A172 (cell line): ENCODE measurements at regions not wholly inside any gene's neighbourhood (a gene's known extent, or its start where the extent isn't known, plus 50 kb on each side); places are given as distances from the start of the nearest gene placed in this dataset.
"Not testable (repeated sequence)": the region's sequence is repeated elsewhere in the genome, so short reads cannot be mapped to it uniquely, and the experiment has no call there.

Source experiments
- DNase-seq: peaks from one replicate; pipeline ENCODE4 v3.0.0-alpha.2; 2015; ENCODE audit warnings: low spot score

DNA sequence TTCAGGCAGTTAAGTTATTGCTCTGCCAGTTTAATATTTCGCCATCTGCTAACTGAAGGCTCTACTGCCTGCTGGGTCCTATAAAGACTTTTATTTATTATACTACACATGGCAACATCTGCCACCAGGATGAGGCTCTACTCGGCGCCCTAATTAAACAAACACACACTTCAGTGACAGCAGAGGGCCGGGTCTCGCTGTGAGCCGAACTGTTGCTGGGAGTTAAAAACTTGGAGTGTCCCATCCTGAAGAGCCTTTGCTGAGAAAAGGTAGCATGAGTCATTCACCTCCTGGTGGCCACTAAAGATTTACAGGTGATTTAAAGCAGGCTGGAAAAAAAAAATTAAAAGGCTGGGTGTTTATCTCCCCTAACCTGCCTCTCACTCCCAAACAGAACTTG is 183.7 kb downstream of the NPIPA8 start:
- not testable (repeated sequence) for DNase-seq

DNA sequence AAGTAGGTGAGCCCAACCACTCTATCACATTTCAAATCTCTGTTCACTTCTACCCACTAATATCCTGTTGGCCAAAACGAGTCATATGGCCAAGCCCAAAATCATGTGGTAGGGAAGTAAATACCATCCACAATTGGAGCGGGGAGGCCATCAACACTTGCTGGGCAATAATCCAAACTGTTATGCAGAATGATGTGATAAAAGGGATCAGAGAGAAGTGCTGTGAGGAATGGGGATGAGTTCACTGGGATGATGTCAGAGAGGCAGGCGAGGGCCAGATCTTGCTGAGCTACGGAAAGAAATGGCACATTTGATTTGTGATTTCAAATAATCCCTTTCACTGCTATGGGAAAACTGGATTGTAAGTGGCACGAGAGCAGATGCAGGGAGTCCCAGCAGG is 188.4 kb downstream of the NPIPA8 start:
- DNase-seq, result not testable (repeated sequence)

DNA sequence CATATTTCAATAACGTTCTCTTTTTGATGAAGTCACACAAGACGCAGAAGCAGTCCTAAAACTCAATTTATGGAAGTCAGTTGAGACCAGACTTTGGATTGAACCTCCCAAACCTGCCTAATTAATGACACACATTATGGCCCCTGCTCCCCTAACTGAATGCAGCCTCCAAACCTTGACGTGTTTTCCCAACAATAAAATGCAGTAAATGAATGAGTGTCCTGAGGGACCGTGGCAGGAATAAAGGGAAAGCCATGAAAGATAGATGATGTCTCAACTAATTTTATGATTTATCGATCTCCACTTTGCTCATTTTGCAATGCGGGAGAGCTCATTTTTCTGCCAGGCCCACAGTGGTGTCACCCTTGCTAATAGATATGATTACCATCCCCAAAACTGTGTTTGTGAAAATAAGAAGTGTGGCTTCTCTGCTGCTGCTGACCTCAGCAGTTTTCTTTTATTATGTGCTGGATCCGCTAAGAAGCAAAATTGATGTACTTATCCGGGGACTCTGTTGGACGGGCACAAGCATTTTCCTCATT is 189.9 kb downstream of the NPIPA8 start:
- not testable (repeated sequence) for DNase-seq

DNA sequence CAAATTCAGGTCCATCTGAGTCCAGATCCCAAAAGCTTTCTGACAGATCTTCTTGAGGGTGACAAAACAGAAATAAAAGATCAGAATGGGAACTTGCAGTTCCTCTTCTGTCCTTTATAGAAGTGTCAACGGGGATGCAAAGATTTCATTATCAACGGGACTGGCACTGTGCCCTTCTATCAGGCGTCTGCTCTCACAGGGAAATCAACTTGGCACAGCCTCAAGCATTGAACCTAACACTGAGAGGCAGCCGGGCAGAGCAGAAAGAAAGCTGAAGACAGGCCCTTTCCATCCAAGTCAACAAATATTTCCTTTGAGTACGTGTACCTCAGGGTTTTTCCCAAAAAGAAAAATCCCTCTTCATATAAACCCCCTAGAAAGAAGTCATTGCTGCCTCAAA is 194.5 kb downstream of the NPIPA8 start:
- not testable (repeated sequence) for DNase-seq

DNA sequence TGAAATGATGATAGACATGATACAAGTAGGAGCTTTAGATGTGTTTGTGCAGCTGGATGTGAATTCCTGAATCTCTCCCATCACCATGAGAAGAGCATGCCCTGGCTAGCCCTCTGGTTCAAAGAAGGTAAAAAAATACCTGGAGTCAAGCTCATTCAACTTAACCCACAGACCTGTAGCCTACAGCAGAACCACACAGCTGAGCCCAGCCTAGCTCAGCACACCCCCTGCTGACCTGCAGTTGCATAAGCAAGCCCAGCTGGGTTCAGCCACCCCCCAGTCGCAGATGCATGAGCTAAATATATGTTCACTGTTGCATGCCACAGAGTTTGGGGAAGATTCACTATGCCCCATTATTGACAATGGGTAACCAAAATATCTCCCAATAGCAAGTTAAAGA is 200.2 kb downstream of the NPIPA8 start:
- DNase-seq, result not testable (repeated sequence)

DNA sequence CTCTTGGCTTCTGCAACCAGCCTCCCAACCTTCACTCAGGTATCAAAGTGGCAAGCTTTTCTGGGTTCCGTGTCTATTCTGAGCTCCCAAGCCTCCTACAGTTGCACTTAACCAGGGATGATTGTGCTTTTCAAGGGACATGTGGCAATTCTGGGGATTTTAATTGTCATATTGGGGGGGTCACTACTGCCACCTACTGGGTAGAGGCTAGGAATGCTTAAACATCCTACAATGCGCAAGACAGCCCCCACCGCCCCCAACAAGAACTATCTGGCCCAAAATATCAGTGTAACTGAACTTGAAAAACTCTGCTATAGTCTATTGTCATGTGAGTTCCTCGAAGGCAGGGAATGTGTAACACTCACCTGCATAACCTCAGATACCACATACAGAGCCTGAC is 201.5 kb downstream of the NPIPA8 start:
- not testable (repeated sequence) for DNase-seq

DNA sequence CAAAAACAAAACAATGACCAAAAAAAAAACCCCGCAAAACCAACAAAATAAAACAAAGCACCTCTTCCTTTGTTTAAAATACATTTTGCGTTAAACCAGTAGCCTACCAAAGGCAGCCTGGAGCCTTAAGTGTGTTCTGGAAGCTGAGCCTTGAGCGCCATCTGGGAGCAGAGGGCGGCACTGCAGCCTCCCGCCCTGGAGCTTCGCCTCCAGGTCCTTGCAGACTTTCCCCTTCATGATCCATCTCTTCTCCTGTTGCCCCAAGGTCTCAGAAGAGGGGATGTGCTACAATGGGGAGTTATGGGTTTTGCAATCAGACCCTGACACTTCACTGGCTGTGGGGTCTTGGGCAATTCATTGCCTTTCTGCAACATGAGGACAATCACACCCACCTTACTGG is 204.9 kb downstream of the NPIPA8 start:
- DNase-seq, result not testable (repeated sequence)

DNA sequence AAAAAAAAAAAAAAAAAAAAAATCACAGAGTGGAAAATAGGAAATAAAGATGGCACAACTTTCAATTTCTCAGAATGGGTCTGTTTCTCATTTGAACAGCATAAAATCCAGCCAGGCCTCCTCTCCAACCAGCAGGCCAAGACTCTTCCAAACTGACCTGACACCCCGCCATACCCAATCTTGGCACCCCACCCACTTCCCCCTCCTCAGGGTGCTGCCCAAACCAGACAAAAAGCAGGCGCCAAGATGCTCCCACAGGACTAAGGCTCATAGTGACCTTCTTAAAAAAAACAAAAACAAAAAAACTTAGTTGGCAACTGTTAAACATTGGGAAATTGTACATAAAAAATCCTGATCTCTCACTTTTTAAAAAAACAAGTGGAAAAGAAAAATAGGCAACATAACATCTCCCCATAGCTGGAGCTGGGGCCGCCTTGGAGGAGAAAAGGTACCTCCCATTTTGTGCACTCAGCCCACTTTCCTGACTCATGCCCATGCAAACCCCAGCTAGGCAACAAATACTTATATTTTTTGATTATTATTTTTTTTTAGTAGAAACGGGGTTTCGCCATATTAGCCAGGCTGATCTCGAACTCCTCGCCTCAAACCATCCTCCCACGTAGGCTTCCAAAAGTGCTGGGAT is 205.9 kb downstream of the NPIPA8 start:
- DNase-seq, result not testable (repeated sequence)

DNA sequence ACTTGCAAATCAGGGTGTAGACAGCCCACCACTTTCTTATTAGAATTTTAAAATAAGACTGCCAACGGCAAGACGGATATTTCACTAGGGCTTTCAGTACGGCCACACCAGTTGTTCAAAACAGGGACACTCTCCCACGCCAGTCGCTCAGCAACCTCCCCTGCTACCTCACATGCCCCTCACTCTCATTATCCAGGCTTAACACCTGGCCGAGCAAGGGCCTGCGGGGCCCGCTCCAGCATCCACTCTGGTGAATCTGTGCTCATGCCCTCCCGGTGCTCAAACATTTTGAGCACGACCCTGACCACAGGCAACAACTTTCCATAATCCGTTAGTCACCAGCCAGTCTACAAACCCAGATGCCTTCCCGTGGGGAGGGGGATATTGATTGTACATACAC is 209.5 kb downstream of the NPIPA8 start:
- DNase-seq, result not testable (repeated sequence)

DNA sequence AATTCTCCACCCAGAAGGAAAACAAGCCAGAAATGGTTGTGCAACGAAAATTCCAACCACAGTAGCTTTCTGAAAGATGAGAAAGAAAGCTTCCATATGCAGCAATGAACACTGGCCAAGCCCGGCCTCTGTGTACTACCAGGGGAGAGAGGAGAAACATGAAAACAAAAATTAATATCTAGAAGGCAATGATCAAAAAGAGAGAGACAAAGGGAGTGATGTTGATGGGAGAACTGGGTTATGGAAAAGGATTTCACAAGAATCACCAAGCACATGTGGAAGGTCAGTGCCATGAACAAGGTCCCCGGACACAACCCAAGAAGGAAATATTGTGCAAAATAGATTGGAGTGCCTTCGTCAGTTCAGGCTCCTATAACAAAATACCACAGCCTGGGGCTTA is 217.4 kb downstream of the NPIPA8 start:
- DNase-seq, result not testable (repeated sequence)

DNA sequence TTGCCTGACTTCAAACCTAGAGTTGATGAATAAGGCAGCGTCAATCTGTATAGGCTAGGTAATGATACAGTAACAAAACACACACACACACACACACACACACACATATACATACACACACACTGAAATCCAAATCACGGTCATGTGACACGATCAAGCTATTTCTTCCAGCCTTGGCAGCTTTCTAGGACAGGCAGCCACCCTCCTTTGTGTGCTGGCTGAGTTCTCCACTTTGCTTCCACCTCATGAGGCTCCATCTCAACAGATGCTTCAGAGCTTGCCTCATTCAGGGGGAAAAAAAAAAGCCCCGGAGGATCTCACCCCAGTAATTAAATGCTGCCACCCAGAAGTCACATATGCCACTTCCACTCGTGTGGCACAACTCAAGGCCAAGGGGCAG is 217.9 kb downstream of the NPIPA8 start:
- not testable (repeated sequence) for DNase-seq

DNA sequence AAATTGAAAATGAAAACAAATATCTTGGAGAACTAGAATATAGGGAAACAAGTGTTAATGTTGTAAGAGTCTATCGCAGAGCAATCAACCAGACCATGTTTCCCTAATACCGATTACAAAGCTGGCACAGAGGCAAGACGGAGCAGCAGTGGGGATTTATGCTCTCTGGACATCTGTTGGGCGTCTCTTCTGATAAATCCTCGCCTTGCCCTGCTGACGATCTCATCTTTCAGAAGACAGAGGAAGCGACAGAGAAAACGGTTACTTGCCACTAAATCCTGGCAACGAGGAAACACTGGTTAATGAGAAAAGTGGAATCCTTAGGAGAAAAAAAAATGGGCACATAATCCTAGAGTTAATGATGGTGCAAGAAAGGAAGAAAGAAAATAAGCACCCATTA is 218.5 kb downstream of the NPIPA8 start:
- not testable (repeated sequence) for DNase-seq

DNA sequence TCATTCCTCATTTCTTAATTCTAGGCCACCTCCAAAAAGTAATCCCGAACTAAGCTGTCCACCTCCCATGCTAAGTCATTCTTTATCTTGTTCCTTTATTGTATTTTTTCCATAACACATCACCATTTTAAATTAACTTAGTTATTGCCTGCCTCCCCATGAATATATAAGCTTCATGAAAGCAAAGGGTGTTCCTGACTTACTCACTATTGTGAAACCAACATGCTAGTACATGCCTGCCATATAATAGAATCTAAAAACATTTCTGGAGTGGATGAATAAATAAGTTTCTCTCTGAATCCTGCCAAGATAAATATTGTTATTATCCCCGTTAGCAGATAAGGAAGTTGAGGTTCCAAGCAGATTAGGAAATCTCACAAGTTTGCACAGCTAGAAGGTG is 232.1 kb downstream of the NPIPA8 start:
- DNase-seq, result not testable (repeated sequence)

DNA sequence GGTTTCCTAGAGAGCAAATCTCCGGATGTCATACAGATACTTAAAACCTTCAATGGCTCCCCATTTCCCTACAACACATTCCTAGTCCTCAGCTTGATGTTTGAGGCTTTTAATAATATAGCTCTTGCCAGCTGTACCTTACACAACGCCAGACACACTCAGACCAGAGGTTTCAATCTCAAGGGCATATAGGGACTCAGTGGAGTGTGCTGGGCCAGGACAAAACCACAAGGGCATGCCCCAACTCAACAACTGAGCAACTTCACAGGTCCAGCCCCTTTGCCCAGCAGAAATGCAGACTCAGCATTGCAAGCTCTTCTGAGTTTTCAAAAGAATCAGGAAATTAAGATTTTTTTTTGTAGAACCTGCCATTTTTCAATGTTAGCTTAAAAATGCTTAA is 235.5 kb downstream of the NPIPA8 start:
- not testable (repeated sequence) for DNase-seq

DNA sequence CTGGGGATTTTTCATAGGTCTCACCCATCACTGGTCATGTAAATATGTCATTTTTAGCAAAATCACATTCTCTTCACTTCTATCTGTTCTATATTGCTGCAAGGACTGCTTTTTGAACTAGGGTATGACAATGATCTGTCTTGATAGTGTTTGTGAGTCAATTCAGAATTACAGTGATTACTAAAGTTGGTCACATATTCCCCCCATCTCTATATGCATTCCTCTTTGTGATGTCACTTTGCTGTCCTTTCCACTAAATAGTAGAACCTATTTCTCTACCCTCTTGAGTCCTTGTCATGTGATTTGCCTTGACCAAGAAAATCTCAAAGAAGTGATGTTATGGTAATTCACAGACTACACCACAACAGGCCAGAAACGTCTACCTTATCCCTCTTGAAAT is 243.9 kb downstream of the NPIPA8 start:
- not testable (repeated sequence) for DNase-seq

DNA sequence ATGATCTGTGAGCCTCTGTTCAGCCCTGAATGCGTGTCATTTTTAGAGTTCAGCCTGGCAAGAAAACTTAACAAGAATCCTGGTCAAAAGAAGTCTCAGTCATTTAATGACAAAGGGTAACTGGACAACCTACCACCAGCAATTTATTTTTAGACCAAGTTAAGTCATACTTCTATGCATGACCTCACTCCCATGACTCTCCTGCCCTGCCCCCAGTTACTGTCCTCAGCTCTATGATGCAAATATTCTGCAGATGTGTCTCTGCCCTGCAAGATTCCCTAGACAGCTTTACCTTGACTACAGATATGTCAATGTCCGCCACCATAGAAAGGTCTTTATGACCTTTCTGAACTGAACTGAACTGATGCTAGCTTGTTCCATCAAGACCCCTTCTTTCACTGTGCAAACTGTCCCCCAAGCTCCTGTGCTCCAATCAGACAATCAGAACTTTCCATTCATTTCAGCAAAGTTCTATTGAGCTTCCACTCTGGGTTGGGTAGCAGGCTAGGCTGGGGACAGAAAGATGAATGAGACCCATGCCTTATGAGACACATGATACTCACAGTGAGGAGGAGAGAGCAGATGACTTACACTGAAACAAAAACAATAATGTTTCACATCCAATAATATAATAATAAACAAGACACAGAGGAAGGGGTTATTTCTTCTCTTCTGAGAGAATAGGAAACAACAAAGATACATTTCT is 255.7 kb downstream of the NPIPA8 start:
- DNase-seq, result not testable (repeated sequence)

DNA sequence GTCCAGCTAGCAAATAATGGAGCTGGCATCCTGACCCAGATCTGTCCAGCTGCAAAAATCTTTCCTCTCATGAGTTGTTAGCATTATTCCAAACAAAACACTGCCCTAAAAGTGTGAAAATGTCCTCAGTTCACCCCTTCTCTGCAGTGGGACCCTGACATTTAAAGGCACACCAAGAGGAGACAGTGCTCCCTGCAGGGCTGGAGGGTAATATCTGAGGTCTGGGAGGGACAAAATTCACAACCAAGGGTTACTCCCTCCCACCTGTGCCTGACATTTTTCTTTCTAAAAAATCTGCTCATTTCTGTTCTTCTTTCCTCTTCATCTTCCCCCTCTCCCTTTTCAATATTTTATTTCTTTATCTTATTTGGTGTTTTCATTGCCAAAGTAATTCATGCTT is 258.6 kb downstream of the NPIPA8 start:
- DNase-seq, result not testable (repeated sequence)

DNA sequence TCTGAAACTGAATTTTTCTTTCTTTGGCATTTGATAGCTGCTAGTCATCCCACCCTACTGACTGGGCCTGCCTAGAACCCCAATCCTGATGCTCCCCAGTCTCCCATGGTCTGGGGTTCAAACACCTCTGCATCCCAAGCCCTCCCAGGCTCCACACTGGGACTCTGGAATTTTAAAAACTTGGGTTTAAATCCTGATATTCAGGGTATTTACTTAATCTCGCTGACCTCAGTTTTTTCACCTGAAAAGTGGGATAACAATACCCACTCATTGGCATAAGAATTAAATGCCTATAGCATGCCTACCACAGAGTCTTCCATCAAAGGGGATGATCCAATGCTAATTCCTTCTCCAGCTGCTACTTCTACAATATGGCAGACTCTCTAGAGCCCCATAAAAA is 264.4 kb downstream of the NPIPA8 start:
- no peak for DNase-seq

DNA sequence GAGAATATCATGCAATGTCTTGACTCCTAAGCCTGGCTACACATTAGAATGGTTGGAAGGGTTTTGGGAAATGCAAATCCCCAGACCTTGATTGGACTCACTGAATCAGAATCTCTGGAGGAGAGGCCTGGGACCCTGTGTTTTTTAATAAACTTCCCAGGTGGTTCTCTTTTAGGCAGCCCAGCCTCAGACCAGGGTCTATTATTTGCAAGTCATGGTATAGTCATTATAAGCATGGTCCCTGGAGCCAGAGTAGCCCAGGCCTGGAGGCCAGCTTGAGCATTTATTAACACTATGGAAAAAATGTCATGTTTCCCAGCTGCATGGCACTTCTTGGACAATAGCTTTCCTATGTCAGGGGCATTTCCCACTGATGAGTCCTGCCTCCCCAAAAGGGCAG is 266.9 kb downstream of the NPIPA8 start:
- no peak for DNase-seq

DNA sequence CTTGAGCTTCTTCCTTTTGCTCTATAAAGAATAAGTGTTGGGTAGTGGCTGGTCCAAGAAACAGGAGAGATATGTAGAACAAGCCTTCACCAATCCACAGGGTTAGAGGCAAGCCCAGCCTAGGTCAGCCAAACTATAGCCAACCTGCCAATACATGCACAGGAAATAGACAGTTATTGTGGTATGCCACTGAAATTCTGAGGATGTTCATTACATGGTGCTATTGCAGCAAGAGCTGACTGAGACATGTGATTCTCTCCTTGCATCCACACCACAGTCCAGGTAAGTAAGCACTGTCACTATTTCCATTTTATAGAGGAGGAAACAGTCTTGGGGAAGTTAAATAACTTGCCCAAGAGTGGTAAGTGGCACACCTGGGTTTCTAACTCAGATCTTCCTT is 268.1 kb downstream of the NPIPA8 start:
- no peak for DNase-seq

DNA sequence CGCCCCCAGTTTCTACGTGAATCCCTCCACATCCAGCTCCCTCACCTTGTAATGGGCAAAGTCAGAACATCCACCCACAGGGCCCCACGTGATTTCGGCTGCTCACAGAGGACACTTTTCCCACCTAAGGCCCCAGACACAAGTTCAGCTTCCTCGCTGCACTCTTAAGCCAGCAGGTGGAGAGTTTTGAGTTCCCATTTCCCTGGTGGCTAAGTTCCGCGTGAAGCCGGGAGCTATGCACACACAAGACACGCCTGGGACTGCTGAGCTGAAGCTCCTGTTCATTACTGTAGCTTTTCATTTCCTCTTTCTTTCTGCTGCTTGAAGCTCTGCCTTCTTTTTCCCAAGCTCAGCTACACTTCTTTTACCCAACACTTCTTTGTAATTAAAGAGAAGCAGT is 273.8 kb downstream of the NPIPA8 start:
- DNase-seq, result no peak

DNA sequence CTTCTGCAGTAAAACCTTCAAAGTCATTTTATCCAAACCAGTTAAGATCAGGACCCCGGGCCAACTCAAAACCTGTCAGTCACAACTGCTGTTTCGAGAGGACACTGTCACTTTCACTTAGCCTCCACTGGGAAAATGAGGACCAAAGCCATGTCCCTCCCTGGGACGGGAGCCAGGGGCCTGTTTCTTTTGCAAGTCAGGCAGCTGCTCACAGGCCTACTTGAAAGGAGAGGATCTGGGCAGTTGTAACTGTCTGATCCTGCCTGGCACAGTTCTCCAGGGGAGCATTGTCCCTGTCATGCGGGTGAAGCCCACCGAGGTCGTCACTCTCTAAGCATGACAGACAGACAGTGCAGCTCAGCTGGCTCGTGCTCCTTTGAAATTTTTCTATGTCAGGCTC is 276.2 kb downstream of the NPIPA8 start:
- no peak for DNase-seq

DNA sequence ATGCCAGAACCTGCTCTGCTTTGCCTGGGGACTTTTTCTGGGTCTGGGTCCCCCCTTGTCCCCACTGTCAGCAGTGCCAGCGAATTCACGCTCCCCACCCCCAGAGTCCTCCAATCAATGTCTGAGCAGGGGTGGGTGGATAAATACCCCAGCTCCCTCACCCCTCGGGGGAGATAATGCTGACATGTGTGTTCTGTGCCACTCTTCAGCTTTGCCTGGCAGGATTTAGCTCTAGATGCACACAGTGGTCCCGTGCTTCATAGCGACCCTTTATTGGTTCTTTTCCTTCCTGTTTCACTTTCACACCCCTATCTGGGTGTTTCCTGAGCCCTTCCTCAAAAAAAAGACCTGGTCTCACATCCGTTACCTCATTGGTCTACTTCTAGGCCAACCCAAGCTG is 277.0 kb downstream of the NPIPA8 start:
- DNase-seq, result no peak
